GM19463 (cell line): ENCODE measurements at regions not wholly inside any gene's neighbourhood (a gene's known extent, or its start where the extent isn't known, plus 50 kb on each side); places are given as distances from the start of the nearest gene placed in this dataset.
"Not testable (repeated sequence)": the region's sequence is repeated elsewhere in the genome, so short reads cannot be mapped to it uniquely, and the experiment has no call there.

Source experiments
- ATAC-seq: cut with Tn5 transposase; IDR thresholded peaks from one replicate; pipeline ENCODE4 v1.9.1; 2021; ENCODE audit warnings: mild to moderate bottlenecking, moderate library complexity; ENCODE audit not compliant: unreplicated experiment

DNA sequence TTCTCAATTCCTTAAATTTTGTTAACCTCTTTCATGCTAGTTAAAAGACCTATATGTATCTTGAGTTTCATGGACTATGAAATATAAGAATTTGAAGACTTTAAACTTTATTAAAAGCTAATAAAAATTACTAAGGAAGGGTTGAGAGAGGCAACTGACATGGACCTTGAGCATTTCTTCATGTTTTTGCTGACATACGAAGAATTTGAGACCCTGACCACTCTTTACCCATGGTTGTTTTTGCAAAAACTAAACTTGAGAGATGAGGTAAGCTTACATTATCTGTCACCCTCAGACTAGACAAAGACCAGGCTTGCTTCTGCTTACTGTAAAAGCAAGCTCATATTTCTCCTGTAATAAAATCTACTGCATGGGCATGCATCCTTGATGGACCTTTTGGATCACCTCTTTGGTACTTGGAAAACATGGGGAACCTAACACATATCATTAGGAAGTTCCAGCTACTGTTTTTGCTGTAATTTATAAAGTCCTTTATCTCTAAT lies 338.2 kb upstream of the PABPC4L start:
- ATAC-seq: no peak

DNA sequence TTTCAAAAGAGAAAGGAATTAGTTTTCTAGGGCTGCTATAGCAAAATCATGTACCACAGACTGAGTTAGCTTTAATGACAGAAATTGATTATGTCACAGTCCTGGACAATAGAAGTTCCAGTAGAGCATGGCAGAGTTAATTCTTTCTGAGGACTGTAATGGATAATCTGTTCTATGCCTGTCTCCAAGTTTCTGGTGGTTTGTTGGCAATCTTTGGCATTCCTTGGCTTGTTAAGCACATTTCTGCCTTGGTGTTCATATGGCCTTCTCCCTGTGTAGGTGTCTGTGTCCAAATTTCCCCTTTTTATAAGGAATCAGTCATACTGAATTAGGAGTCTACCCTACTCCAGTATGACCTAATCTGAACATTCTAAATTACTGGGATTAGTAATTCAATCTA lies 336.1 kb upstream of the PABPC4L start:
- ATAC-seq: no peak

DNA sequence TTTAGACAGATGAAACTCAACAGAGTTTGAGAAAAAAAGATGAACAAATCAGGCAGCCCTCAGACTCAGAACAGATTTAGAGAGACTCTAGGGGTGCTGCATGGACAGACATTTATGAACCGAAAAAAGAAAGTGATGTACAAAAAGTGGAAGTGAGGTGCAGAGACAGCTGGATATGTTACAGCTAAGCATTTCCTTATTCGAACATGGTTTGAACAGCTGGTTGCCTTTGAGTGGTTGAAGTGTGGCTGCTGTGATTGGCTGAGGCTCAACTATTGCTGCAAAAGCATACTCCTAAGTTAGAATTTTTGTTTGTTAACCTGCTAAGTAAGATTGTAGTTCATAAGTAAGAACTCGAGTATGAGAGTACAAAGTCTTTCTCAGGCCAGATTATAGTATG lies 331.5 kb upstream of the PABPC4L start:
- ATAC-seq: no peak

DNA sequence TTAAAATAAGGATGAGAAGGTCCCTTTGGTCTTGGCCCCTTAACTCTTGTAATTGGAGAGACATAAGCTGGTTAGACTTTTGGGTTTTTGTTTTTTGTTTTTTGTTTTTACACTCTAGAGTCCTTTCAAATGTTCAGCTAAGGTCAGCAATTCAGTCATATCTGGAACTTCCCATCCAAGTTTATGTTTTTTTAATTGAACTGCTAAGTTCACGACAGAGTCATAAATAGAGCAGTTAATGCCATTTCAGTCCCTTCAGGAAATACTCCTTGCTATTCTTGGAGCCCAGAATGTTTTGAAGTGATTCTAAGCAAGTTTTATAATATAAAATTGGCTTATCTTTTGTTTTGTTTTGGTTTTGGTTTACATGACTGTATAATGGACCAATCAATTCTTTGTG lies 329.4 kb upstream of the PABPC4L start:
- no peak for ATAC-seq

DNA sequence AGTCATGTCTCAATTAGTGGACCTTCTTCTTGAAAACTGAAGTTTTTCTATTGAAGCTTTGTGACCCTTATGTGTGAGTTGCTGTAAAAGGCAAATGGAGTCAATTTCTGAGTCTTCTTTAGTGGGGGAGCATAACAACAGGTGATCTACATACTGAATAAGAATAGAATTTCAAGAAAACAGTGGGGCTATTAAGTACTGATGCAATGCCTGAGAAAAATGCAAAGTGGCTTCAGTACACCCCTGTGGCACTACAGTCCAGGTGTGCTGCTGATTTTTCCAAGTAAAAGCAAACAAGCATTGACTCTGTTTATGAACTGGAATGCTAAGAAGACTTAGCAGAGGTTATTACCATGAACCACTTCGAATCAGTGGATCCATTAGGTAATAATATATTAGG lies 328.0 kb upstream of the PABPC4L start:
- ATAC-seq: no peak

DNA sequence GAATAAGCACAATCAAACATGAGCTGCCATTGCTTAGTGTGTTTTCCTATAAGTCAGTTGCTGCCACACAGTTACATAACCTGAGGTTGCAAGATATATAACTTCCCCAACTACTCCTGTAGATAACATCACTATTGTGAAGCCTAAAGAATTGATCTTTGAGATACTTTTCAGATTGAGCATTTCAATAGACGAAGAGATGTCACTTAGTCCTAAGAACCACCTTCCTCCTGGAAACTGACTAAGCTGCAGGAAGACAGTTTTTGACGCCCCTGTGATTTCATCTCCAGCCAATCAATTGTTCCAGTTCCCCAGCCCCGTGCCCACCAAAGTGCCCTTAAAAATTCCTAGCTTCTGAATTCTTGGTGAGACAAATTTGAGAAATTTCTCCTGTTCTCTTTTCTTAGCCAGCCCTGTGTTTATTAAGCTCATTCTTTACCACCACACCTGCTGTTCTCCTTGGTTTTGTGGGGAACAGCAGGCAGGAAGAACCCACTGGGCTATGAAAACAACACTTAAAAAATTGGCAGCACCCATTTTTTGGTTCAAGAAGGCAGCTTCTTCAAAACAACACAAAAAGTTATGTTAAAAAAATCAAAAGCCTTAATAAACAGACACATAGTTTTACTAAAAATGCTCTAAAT lies 317.1 kb upstream of the PABPC4L start:
- ATAC-seq: no peak

DNA sequence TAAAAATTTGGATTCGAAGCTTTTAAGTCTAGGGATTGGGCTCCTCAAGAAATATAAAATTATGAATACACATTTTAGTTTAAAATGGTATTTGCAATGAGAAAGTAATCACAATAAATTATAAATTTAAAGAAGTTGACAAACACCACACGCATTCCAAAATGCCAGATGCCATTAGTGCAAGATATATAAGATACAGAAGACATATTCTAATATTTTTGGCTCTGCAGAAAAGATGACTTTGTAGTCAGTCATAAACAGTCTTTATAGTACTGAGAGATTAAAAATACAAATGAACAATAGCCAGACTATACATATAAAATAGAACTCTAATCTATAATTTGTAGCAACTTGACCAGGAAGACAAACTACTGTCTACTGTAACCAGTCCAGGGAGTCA lies 309.0 kb upstream of the PABPC4L start:
- no peak for ATAC-seq

DNA sequence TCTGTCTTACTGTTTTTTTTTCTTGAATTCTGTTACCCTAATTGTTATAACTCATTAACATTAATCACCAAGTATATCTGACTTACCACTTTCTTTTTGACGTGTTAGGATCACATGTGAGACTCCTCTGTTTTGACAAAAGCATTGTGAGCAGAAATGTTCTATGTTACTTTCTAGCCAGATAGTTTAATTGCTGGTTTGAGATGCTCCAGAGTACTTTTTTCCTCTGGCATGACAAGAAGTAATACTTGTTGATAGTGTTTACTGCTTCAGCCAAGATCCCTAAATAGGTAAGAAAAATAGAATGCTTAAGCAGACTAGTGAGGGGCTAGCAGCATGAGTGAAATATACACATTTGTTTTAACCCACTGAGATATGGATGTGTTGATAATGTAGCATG lies 303.9 kb upstream of the PABPC4L start:
- ATAC-seq: no peak

DNA sequence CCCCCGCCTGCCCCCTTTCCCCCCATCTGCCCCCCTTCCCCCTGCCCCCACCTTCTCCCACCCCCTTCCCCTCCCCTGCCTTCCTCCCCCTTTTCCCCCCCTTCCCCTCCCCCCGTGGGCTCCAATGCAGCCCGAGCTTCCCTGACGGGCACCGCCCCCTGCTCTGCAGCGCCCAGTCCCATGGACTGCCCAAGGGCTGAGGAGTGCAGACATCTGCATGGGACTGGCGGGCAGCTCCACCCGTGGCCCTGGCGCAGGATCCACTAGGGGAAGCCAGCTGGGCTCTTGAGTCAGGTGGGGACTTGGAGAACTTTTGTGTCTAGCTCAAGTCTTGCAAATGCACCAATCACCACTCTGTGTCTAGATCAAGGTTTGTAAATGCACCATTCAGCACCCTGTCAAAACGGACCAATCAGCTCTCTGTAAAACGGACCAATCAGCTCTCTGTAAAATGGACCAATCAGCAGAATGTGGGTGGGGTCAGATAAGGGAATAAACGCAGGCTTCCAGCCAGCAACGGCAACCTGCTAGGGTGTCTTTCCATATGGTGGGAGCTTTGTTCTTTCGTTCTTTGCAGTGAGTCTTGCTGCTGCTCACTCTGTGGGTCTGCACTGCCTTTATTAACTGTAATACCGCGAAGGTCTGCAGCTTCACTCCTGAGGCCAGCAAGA lies 300.5 kb upstream of the PABPC4L start:
- no peak for ATAC-seq

DNA sequence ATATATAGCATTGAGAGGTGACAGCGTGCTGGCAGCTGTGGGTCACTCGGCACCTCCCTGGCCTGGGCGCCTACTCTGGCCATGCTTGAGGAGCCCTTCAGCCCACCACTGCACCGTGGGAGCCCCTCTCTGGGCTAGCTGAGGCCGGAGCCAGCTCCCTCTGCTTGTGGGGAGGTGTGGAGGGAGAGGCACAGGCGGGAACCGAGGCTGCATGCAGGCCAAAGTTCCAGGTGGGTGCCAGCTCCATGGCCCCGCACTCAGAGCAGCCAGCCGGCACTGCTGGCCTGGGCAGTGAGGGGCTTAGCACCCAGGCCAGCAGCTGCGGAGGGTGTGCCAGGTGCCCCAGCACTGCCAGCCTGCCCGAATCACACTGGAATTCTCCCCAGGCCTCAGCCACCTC lies 299.9 kb upstream of the PABPC4L start:
- not testable (repeated sequence) for ATAC-seq

DNA sequence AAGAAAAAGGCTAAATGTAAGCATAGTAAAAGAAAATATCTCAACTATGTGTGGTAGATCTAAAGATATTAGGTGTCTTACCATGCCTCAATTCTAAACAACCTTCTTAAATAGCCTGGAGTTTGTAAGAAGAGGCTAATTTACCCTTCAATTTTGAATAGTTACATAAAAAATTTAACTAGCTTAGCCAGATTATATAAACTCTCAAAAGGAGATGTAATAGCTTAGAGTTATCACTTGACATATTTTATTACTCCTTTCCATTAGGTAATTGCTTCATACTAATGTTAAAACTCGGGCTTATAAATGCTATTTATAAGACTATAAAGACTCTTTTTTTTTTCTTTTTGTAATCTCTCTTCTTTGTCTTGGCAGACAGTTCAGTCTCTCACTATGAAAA lies 297.5 kb upstream of the PABPC4L start:
- no peak for ATAC-seq

DNA sequence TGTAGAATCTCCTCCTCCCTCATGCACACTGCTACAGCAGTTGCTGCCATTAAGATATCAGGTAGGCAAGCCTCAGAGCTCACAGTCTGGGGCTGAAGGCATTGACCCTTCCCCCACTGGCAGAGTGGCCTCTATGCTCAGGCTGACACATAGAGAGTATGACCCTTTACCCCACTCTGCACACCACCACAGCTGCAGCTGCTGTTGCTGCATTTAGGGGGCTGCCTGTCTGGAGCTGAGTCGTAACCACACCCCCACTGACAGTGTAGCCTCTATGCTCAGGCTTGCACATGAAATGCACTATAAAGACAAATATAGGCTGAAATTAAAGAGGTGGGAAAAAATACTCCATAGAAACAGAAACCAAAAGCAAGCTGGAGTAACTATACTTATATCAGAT lies 289.3 kb upstream of the PABPC4L start:
- ATAC-seq: no peak

DNA sequence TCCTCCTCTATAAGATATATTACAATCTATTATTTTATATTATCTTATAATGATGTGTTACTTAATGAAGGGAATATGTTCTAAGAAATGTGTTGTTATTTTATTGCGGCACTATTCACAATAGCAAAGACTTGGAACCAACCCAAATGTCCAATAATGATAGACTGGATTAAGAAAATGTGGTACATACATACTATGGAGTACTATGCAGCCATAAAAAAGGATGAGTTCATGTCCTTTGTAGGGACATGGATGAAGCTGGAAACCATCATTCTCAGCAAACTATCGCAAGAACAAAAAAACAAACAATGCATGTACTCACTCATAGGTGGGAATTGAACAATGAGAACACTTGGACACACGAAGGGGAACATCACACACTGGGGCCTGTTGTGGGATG lies 281.9 kb upstream of the PABPC4L start:
- ATAC-seq: not testable (repeated sequence)

DNA sequence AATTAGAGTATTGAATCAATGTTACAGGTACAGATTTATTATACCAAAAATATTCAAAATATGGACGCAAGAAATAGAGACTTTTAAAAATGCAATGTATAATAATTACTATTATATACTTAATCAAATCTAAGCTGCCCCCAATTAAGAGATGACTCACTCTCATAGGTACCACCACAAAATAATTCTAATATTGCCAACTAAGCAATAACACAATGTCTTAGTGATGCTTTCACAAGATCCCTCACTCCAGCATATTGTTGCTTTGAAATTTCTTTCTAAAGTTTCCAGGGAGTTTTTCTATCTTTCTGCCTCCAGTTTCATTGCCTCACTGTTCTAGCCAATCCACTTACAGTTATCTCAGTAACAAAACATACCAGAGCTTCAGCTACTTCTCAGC lies 270.0 kb upstream of the PABPC4L start:
- ATAC-seq: no peak

DNA sequence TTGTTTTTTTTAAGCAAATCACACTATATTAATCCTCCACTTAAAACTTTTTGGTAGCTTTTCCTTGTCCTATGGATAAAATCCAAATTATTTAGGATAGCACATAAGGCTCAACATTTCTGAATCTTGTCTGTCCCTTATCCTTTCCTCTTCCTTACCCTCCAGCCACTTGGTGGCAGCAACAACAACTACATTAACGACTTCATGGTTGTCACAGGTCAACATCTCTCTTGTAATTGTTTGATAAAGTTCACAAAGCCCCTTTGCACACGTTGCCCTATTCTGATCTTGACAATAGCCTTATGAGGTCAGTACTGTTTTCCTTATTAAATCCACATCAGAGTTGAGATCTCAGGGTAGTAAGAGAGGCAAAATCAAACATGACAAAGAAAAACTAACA lies 269.0 kb upstream of the PABPC4L start:
- no peak for ATAC-seq

DNA sequence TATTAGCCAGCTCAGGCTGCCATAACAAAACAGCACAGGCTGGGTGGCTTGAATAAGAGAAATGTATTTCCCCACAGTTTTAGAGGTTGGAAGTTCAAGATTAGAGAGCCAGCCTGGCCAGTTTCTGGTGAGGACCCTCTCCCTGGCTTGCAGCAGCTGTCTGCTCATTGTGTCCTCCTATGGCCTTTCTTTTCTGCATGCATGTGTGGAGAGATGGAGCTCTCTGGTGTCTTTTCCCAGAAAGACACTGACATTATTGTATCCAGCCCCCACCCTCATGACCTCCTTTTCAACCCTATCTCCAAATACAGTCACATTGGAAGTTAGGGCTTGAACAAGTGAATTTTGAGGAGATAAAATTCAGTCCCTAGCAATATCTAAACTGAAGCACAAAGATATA lies 263.8 kb upstream of the PABPC4L start:
- ATAC-seq: no peak

DNA sequence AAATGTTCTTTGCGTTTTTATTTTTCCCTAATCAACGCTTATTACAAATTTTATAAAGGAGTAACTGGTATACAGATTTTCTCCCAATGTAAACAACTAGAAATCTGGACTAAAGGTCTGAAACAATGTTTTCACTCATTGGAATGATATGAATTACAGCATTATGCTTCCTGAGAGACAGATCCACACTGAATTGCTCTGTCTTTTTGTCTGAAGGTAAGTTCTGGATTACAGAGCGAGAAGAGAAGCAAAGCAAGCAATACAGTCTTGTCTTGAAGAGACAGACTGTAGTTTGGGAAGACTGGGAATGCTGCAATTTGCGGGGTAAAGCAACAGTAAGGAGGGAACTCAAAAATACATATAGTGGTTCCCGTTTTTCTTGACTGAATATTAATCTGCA lies 262.2 kb upstream of the PABPC4L start:
- no peak for ATAC-seq

DNA sequence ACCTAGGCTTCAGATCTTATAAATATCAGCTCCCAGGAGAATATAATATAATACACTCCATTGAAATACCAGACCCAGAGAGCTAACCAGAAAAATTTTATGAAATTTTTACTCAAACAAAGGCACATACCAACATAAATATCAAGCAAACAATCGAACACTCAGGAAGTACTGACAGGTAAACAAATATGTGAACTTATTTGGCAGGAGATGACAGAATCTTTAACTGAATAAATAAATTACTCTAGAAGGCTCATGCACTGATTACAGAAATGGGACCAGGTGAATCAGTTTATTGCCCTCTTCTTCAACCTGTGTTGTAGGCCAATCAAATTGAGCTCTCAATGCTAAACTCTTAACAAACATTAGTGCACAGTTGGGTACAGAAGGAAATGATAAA lies 225.2 kb upstream of the PABPC4L start:
- ATAC-seq: no peak

DNA sequence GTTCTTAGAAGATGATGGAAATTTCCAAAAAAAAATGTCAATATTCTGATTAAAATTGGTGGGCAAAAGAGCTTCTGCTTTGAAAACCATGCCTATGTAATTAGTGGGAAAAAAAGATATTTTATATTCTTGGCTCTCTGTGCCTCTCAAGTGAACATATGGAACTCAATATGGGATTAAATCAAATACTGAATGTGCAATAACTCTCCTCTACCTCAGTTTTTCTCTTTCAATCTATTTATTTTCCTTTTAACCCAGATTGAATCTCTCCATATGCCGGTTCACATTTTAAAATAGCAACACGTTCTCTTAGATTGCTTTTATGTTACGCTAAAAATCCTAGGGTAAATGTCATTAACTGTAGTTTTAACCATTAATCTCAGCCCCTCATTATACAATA lies 224.2 kb upstream of the PABPC4L start:
- no peak for ATAC-seq

DNA sequence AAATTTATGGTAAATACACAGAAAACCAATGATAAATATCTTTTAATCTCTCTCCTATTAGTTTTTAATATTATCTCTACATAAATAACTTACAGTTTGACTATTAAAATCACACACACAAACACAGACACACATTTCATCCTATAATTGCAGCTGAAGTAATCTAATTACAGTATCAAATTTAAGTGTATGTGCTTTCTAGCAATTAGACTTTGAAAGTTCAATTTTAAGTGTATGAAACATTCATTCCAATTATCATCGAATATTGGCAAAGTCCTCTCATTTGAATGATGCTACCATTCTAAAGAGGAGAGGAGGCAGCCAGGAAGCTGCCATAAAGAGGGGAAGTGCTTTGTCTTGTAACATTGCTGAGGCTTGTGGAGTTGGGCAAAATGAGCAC lies 221.2 kb upstream of the PABPC4L start:
- no peak for ATAC-seq

DNA sequence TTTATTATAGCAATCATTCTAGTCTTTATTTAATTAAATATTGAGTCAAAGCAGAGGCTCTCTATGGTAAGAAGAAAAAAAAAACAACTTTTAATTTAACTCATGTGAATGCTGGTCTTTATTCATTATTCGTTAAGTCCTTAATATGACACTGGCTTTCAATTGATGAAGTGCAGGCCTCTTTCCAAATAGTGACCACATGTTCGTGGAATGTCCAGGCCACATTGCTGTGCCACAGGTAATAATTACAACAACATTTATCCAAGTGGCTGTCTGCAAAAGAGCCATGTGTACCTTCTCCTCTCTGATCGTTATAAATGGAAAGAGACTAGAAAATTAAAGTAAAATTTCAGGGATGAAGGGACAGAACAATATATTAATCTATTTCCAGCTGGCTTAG lies 220.1 kb upstream of the PABPC4L start:
- no peak for ATAC-seq

DNA sequence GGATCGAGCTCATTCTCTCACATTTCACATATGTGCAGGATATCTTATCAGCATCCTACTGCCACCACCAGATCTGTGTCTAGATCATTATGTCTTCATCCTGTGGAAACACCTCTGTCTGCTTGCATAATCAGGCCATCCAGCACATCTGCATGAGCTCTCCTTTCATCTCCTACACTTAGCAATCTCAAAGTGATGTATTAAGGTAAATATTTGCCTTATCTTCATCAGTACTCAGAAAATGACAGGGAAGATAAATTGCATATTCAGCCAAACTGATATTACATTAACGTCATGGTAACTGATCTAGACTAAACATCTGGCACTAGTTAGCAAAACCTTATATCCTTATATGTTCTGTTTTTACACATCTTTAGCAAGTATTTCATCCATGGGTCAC lies 207.3 kb upstream of the PABPC4L start:
- ATAC-seq: no peak

DNA sequence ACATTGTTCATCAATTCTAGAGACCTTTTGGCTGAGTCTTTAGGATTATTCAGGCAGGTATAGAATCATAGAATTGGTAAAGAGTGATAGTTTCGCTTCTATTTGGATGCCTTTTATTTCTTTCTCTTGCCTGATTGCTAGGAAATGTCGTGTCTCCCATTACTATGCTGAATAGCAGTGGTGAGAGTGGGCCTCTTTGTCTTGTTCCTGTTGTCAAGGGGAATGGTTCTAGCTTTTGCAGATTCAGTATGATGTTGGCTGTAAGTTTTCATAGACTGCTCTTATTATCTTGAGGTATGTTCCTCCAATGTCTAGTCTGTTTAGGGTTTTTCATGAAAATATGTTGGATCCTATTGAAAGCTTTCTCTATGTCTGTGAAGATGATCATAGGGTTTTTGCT lies 200.2 kb upstream of the PABPC4L start:
- no peak for ATAC-seq
